HG02884 (cell line): ENCODE measurements at regions not wholly inside any gene's neighbourhood (a gene's known extent, or its start where the extent isn't known, plus 50 kb on each side); places are given as distances from the start of the nearest gene placed in this dataset.
"Not testable (repeated sequence)": the region's sequence is repeated elsewhere in the genome, so short reads cannot be mapped to it uniquely, and the experiment has no call there.

Experiments
- ATAC-seq: cut with Tn5 transposase; IDR thresholded peaks from one replicate; pipeline ENCODE4 v1.9.1; 2021; ENCODE audit warnings: mild to moderate bottlenecking, moderate library complexity; ENCODE audit not compliant: unreplicated experiment

GRCh38 chr11:129631201-129631600 lies 184.4 kb upstream of the TMEM45B start:
- ATAC-seq: no peak

DNA sequence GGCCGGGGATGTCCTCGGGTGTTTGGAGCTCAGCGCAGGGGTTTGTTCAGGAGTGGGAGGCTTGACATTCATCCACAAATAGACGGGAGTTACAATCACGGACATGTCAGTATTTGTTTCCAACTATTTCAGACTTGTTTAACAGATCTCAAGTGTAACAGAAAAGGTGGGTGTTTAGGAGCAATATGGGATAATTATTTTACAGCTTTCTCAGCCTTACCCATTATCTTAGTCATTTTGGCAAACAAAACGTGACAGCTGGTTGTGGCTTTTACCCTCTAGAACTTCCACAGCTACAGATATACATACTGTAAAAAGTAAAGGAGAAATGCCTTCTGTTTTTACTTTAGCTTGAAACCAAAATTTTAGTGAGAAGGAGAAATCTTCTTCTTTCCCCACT lies 178.7 kb upstream of the TMEM45B start:
- no peak for ATAC-seq

GRCh38 chr11:129637473-129637872 lies 178.2 kb upstream of the TMEM45B start:
- ATAC-seq: no peak

GRCh38 chr11:129637983-129638776 lies 177.5 kb upstream of the TMEM45B start:
- no peak for ATAC-seq

GRCh38 chr11:129639300-129639699 lies 176.3 kb upstream of the TMEM45B start:
- ATAC-seq: no peak

GRCh38 chr11:129640671-129641070 lies 175.0 kb upstream of the TMEM45B start:
- ATAC-seq: no peak

DNA sequence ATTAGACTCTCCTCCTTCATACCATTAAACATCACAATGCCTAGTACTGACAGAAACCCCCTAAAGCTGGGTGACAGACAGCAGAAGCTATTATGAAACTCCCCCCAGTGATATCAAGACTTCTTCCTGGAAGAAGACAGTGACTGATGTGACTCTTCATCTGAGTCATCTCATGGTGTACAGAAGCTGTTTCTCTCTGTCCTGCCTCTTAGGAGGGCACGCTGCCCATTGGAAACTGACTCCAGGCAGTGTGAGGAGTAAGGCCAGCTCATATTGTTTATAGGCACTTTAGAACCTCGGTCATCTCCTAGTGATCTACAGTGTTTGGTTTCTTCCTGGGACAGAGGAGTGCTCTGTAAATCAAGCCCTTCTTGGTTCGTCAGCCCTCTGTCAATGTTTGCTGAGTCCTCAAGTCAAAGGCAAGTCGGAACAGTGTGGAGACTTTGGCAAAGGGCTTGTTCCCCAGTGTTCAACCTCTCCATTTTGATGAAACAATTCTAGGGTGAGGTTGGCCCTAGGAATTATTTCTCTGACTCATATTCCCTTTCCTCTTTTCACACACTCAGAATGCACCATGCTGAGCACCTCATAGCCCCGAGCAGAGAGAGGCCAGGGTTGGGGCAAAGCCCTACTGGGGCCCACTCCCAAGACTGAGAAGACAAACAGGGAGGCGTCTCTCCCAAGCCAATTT lies 172.5 kb upstream of the TMEM45B start:
- no peak for ATAC-seq

- ATAC-seq: no peak
Measured at GRCh38 chr11:129644326-129644725, 171.3 kb upstream of the TMEM45B start.

- no peak for ATAC-seq
Measured at GRCh38 chr11:129645943-129646342, 169.7 kb upstream of the TMEM45B start.

DNA sequence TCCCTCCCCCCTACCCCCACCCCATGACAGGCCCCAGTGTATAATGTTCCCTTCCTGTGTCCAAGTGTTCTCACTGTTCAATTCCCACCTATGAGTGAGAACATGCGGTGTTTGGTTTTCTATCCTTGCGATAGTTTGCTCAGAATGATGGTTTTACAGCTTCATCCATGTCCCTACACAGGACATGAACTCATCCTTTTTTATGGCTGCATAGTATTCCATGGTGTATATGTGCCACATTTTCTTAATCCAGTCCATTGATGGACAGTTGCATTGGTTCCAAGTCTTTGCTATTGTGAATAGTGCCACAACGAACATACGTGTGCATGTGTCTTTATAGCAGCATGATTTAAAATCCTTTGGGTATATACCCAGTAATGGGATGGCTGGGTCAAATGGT lies 165.6 kb upstream of the TMEM45B start:
- not testable (repeated sequence) for ATAC-seq

GRCh38 chr11:129652835-129653234 lies 162.8 kb upstream of the TMEM45B start:
- ATAC-seq: no peak

- no peak for ATAC-seq
Measured at GRCh38 chr11:129655247-129655832, 160.3 kb upstream of the TMEM45B start.

- ATAC-seq: no peak
Measured at GRCh38 chr11:129657866-129658525, 157.7 kb upstream of the TMEM45B start.

DNA sequence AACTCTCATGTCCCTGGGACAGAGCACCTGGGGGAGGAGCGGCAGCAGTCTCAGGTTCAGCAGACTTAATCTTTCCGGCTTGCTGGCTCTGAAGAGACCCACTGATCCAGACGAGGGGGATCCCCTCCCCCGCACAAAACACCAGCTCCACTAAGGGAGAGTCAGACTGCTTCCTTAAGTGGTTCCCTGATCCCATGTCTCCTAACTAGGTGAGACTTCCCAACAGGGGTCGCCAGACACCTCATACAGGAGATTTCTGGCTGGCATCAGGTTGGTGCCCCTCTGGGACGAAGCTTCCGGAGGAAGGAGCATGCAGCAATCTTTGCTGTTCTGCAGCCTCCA lies 157.2 kb upstream of the TMEM45B start:
- ATAC-seq: no peak

DNA sequence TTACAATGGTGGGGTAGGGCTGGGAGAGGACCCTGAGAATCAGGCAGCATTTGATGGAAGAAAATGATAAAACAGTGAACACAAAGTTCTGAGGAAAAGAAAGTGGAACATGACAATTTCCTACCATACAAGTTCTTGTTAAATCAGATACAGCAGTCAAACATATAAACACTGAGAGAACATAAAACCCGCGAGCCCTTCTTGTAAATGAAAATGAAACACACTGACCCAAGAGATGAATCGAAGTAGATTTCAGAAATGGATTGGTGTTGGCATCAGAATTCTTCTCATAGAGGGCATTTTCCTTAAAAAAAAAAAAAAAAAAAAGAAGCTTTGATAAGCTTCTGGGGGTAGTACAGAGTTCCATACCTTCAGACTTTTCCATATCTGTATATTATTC lies 134.7 kb upstream of the TMEM45B start:
- no peak for ATAC-seq

- ATAC-seq: no peak
Measured at GRCh38 chr11:129681344-129682114, 134.1 kb upstream of the TMEM45B start.

DNA sequence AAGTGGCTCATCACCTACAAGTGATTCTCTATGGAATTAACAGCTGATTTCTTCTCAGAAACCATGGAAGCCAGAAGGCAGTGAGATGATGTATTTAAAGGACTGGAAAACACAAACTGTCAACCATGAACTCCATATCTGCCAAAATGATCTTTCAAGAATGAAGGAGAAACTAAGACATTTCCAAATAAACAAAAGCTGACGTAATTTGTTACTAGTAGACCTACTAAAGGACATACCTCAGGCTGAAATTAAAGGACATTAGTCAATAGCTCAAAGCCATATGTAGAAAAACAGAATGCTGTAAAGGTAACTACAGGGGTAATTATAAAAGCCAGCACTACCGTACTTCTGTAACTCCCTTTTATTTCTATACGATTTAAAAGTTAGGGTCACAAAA lies 129.4 kb upstream of the TMEM45B start:
- ATAC-seq: no peak

DNA sequence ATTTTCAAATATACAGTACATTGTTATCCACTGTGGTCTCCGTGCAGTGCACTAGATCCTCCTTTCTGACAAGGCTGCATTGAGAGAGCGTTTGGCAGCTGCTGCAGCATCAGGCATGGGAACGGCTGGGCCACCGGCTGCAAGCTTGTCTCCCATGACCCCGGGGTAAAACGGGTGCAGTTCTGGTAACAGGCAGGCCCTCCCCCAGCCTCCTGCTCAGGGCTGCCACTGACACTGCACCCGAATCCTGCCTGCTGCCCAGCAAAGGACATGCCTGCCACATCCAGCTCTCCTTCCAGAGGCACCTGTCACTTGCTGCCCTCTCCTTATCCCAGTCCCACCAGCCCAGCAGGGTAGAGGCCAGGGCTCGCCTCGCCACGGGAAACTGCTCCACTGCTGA lies 124.5 kb upstream of the TMEM45B start:
- no peak for ATAC-seq

DNA sequence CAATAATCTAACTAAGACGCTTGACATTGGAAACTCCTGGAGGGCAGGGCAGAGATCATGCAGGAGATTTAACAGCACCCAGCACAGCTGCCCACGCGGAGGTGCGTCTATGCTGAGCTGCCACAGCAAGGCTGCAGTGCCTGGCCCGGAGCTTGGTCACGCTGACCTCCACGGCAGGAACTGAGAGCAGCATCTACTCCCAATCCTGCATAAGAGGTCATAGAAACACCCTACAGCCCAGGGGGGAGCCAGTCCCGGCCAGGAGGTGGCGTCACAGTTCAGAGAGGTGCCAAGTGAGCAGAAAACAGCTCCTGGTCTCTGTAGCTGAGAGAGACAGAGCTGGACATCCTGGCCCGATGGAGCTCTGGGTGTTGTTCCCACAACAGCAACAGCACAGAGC lies 121.1 kb upstream of the TMEM45B start:
- ATAC-seq: no peak

DNA sequence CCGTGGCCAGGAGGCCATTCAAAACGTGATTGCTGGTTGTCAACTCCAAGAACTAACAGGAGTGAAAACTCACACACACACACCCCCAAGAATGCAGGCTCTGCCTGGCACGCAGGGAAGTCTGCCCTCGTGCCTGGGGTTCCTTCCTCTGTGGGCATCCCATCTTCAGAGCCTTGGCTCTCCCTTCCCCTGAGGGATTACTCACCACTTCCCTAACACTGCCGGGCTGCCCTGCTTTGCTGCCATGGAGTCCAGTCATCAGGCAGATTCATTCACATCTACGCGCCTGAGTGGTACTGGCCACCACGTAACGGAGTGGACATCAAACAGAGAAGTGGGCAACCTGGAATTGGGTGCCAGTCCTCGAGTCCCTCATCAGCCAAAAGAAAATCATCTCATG lies 120.7 kb upstream of the TMEM45B start:
- ATAC-seq: no peak
